ENCODE measurements at regions not wholly inside any gene's neighbourhood (a gene's known extent, or its start where the extent isn't known, plus 50 kb on each side); places are given as distances from the start of the nearest gene placed in this dataset.

DNA sequence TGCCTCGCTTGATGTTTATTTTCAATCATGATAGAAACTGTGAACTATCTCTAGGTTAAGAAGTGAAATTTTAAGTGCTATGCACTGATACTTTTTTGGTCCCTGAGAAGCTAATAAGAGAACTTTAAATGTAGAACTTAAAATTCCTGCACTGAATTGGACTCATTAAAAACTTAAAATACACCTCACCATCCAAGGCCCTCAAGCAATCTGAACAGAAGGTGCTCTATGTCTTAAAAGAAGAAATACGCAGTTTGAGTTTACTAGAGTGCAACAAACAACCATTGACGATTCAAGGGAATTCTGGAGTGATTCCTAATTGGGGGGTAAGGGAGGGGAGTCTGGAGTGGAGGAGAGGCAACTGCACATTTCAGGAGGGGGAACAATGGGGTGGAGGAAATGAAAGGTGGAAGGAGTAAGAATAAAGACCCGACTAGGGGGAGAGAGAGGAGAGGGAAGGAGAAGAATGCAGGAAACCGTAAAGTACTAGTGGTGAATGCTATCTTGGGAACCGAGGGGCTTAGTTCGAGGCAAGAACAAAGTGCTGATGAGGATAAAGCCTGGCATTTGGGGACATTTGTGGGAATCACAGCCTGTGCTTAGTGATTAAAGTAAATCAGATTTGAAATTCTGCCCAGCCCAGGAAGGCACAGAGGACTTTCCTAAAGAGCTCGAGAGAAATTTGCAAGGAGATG lies 389.7 kb downstream of the AACS start:
- no peak for TF ChIP-seq CTCF (IDR thresholded peaks at IDR 0.05; ENCODE audit: insufficient read depth, low read length, poor library complexity, severe bottlenecking)
- DNase-seq (ENCODE audit: low read depth) = no peak
- Histone ChIP-seq H3K27me3 (ENCODE audit: control insufficient read depth, insufficient read depth, low read length) (no peaks in the 10 kb centered on the region), H3K36me3 (ENCODE audit: control insufficient read depth, insufficient read depth, low read length) (no peaks in the 10 kb centered on the region), H3K4me3 (ENCODE audit: low read depth, low read length) (no peak overlapping the region)

GRCh38 chr12:125455556-125455955 lies 390.3 kb downstream of the AACS start:
- Histone ChIP-seq H3K4me3 (ENCODE audit: low read depth, low read length) (no peak overlapping the region), H3K27me3 (ENCODE audit: control insufficient read depth, insufficient read depth, low read length) (no peaks in the 10 kb centered on the region), H3K36me3 (ENCODE audit: control insufficient read depth, insufficient read depth, low read length) (no peaks in the 10 kb centered on the region)
- no peak for TF ChIP-seq CTCF (IDR thresholded peaks at IDR 0.05; ENCODE audit: insufficient read depth, low read length, poor library complexity, severe bottlenecking)
- DNase-seq (ENCODE audit: low read depth) = no peak

GRCh38 chr12:125458552-125459268 lies 393.5 kb downstream of the AACS start:
- Histone ChIP-seq H3K4me3 (ENCODE audit: low read depth, low read length) (no peak overlapping the region), H3K27me3 (ENCODE audit: control insufficient read depth, insufficient read depth, low read length) (no peaks in the 10 kb centered on the region), H3K36me3 (ENCODE audit: control insufficient read depth, insufficient read depth, low read length) (no peaks in the 10 kb centered on the region)
- no peak for TF ChIP-seq CTCF (IDR thresholded peaks at IDR 0.05; ENCODE audit: insufficient read depth, low read length, poor library complexity, severe bottlenecking)
- DNase-seq (ENCODE audit: low read depth) = no peak

- no peak for DNase-seq (ENCODE audit: low read depth)
- no peak for TF ChIP-seq CTCF (IDR thresholded peaks at IDR 0.05; ENCODE audit: insufficient read depth, low read length, poor library complexity, severe bottlenecking)
- no peaks in the 10 kb centered on the region for H3K36me3 ChIP-seq (ENCODE audit: control insufficient read depth, insufficient read depth, low read length)
- H3K4me3 ChIP-seq (ENCODE audit: low read depth, low read length) = no peak overlapping the region
- H3K27me3 ChIP-seq (ENCODE audit: control insufficient read depth, insufficient read depth, low read length) = no peaks in the 10 kb centered on the region
Measured at GRCh38 chr12:125461831-125462230, 396.6 kb downstream of the AACS start.

DNA sequence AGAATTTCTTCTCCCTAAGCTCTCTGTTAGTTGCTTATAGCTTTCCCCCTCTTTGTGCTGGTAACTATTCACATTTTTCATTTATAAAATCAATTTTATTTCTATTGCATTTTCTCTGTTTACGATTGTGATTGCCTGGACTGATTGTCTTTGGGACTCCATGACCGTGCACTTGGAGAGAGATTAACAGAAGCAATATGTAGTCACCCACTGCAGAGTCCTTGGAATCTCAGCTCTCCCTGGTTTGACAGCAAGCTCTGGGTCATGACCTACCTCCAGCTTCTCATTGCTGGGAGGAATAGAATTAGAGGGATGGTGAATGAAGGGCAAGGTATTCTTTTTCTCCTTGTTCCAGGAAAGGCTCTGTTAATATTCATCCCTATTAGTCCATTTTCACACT lies 398.2 kb downstream of the AACS start:
- DNase-seq (ENCODE audit: low read depth) = no peak
- Histone ChIP-seq H3K4me3 (ENCODE audit: low read depth, low read length) (no peak overlapping the region), H3K27me3 (ENCODE audit: control insufficient read depth, insufficient read depth, low read length) (no peaks in the 10 kb centered on the region), H3K36me3 (ENCODE audit: control insufficient read depth, insufficient read depth, low read length) (no peaks in the 10 kb centered on the region)
- TF ChIP-seq CTCF (IDR thresholded peaks at IDR 0.05; ENCODE audit: insufficient read depth, low read length, poor library complexity, severe bottlenecking) = no peak
